GM23338 (cell line): ENCODE measurements at regions not wholly inside any gene's neighbourhood (a gene's known extent, or its start where the extent isn't known, plus 50 kb on each side); places are given as distances from the start of the nearest gene placed in this dataset.

Experiments
- ATAC-seq: fragments of 200-7000 bp; cut with Tn5 transposase; 3 replicates; pipeline ENCODE4 v1.9.1; 2020
- DNase-seq: peaks from one replicate; pipeline ENCODE4 v3.0.0-alpha.2; 2015; ENCODE audit warnings: low spot score
- H2AFZ ChIP-seq: fragments of 200-600 bp; sonication (generic); 2 replicates; pipeline ENCODE4 v1.8.0; 2016; ENCODE audit warnings: antibody characterized with exemption, mild to moderate bottlenecking, moderate library complexity
- H3F3A ChIP-seq: fragments of 200-600 bp; sonication (generic); replicated peaks from 2 replicates; pipeline ENCODE4 v1.8.0; 2017; ENCODE audit warnings: antibody characterized with exemption, mixed run types, low read depth
- H3K27ac ChIP-seq: fragments of 200-600 bp; sonication (generic); 2 replicates; pipeline ENCODE4 v1.6.1; 2016; ENCODE audit warnings: low read depth
- H3K27me3 ChIP-seq: fragments of 200-600 bp; sonication (generic); 2 replicates; pipeline ENCODE4 v1.8.0; 2016; ENCODE audit warnings: mild to moderate bottlenecking, mixed run types, moderate library complexity; ENCODE audit not compliant: insufficient read depth
- H3K36me3 ChIP-seq: fragments of 200-600 bp; sonication (generic); 2 replicates; pipeline ENCODE4 v1.8.0; 2016; ENCODE audit warnings: mild to moderate bottlenecking; ENCODE audit not compliant: insufficient read depth
- H3K4me1 ChIP-seq: fragments of 200-600 bp; sonication (generic); 2 replicates; pipeline ENCODE4 v1.8.0; 2016; ENCODE audit warnings: mild to moderate bottlenecking, moderate library complexity; ENCODE audit not compliant: insufficient read depth
- H3K4me2 ChIP-seq: fragments of 200-600 bp; sonication (generic); 2 replicates; pipeline ENCODE4 v1.7.1; 2017; ENCODE audit warnings: mixed run types
- H3K4me3 ChIP-seq: fragments of 200-600 bp; sonication (generic); 2 replicates; pipeline ENCODE4 v1.6.1; 2016; ENCODE audit warnings: mixed run types
- H3K79me2 ChIP-seq: fragments of 200-600 bp; sonication (generic); replicated peaks from 2 replicates; pipeline ENCODE4 v1.8.0; 2017; ENCODE audit warnings: mild to moderate bottlenecking; ENCODE audit not compliant: insufficient read depth
- H3K9me2 ChIP-seq: fragments of 200-600 bp; sonication (generic); 2 replicates; pipeline ENCODE4 v1.8.0; 2017; ENCODE audit not compliant: insufficient read depth
- H4K20me1 ChIP-seq: fragments of 200-600 bp; sonication (generic); replicated peaks from 2 replicates; pipeline ENCODE4 v1.8.0; 2017; ENCODE audit warnings: mild to moderate bottlenecking; ENCODE audit not compliant: insufficient read depth
- H3K27ac Mint-ChIP-seq: 2 replicates; pipeline ENCODE4 v1.8.0; 2020; ENCODE audit warnings: inconsistent platforms, mild to moderate bottlenecking, moderate library complexity, mixed read lengths
- H3K27me3 Mint-ChIP-seq: 3 replicates; pipeline ENCODE4 v1.8.0; 2022; ENCODE audit warnings: low read depth, mild to moderate bottlenecking, moderate library complexity, mixed read lengths, inconsistent platforms; ENCODE audit not compliant: insufficient read depth, poor library complexity
- H3K36me3 Mint-ChIP-seq: 3 replicates; pipeline ENCODE4 v1.8.0; 2021; ENCODE audit warnings: low read depth, mild to moderate bottlenecking, inconsistent platforms, moderate library complexity, mixed read lengths
- H3K4me1 Mint-ChIP-seq: 3 replicates; pipeline ENCODE4 v1.8.0; 2020; ENCODE audit warnings: mild to moderate bottlenecking, inconsistent platforms, mixed read lengths
- H3K4me3 Mint-ChIP-seq: 3 replicates; pipeline ENCODE4 v1.8.0; 2021; ENCODE audit warnings: moderate library complexity, mild to moderate bottlenecking, inconsistent platforms, mixed read lengths
- H3K9me3 Mint-ChIP-seq: 3 replicates; pipeline ENCODE4 v1.8.0; 2020; ENCODE audit warnings: moderate library complexity, mild to moderate bottlenecking, inconsistent platforms, mixed read lengths
- EZH2phosphoT487 ChIP-seq: fragments of 200-600 bp; sonication (generic); IDR thresholded peaks from one replicate; pipeline ENCODE4 v1.8.1; 2018; ENCODE audit warnings: antibody characterized with exemption; ENCODE audit not compliant: unreplicated experiment
- JUNB ChIP-seq: IDR thresholded peaks from one replicate; pipeline ENCODE4 v1.6.1; 2016; ENCODE audit warnings: antibody characterized with exemption; ENCODE audit not compliant: unreplicated experiment
- NANOG ChIP-seq: IDR thresholded peaks from 2 replicates; pipeline ENCODE4 v1.6.1; 2016; ENCODE audit warnings: antibody characterized with exemption, borderline replicate concordance
- POLR2AphosphoS5 ChIP-seq: IDR thresholded peaks from 2 replicates; pipeline ENCODE4 v1.6.1; 2016; ENCODE audit warnings: antibody characterized with exemption, low read depth
- STAT1 ChIP-seq: IDR thresholded peaks from one replicate; pipeline ENCODE4 v1.6.1; 2016; ENCODE audit warnings: antibody characterized with exemption; ENCODE audit not compliant: unreplicated experiment
- ZNF114 ChIP-seq: fragments of 250-450 bp; sonication (Bioruptor Pico); IDR thresholded peaks from 2 replicates; pipeline ENCODE4 v1.5.0; 2020; ENCODE audit warnings: mild to moderate bottlenecking, moderate library complexity
- ZNF331 ChIP-seq: fragments of 250-450 bp; sonication (Bioruptor Pico); IDR thresholded peaks from 2 replicates; pipeline ENCODE4 v1.5.0; 2020; ENCODE audit warnings: low read depth, mild to moderate bottlenecking, moderate library complexity
- ZNF462 ChIP-seq: fragments of 250-450 bp; sonication (Bioruptor Pico); IDR thresholded peaks from 2 replicates; pipeline ENCODE4 v1.5.0; 2020; ENCODE audit warnings: mild to moderate bottlenecking, moderate library complexity
- TF ChIP-seq, protein P1 (sequence below), 2 experiments: fragments of 200-600 bp in 1 of 2; sonication (generic) in 1 of 2; conservative IDR thresholded peaks; 2 replicates each; pipeline versions ENCODE4 v1.5.1 to v1.6.1; 2016 to 2017; ENCODE audit warnings: antibody characterized with exemption in 2 of 2, low read depth in 2 of 2, mild to moderate bottlenecking in 2 of 2, moderate library complexity in 1 of 2
- TF ChIP-seq, protein P2 (sequence below): IDR thresholded peaks from one replicate; pipeline ENCODE4 v1.6.1; 2018; ENCODE audit warnings: antibody characterized with exemption; ENCODE audit not compliant: unreplicated experiment

DNA sequence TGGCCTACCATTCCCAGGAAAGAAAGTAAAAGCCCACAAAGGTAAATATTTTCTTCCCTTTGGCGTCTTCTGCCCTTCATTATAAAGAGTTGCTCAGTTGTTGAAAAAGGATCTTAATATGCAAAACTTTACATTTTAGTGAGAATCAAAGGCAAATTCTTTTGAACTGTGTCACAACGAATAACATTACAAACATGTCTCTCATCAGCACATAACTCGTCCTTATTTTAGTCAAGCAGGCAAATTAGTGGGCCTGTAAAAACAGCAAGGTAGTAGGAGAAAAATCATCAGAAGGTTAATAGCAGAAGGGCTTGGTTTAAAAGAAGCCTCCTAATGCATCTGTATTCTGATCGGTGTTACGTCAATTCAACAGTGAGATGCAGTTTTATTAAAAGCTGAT lies 647.3 kb upstream of the DIPK2B start:
- Histone ChIP-seq H3K79me2 (peaks cover 81% of the 10 kb centered on the region), H3K4me2 (no peak overlapping the region), H2AFZ (no peak overlapping the region), H3K4me1 (peaks cover 5% of the 10 kb centered on the region; the same call in 1 of the 2 replicates), H3K36me3 (peaks cover 15% of the 10 kb centered on the region), H3K27me3 (no peaks in the 10 kb centered on the region), H4K20me1 (peaks cover 8% of the 10 kb centered on the region), H3K27ac (peak overlapping the region; percentile 29; the same call in 1 of the 2 replicates), H3K9me2 (no peaks in the 10 kb centered on the region), H3F3A (no peaks in the 10 kb centered on the region), H3K4me3 (no peak overlapping the region)
- Mint-ChIP-seq H3K36me3 (peaks cover 71% of the 10 kb centered on the region), H3K27ac (no peak overlapping the region), H3K4me1 (peaks cover 30% of the 10 kb centered on the region), H3K27me3 (no peaks in the 10 kb centered on the region), H3K4me3 (peak overlapping the region; percentile 59), H3K9me3 (0 out of 3 replicates have a peak, but pooled peaks cover 2% of the 10 kb centered on the region)
- DNase-seq (no peak), ATAC-seq (no peak)
- no peak for TF ChIP-seq STAT1
- TF ChIP-seq JUNB, result no peak

- H3K36me3 Mint-ChIP-seq, result peaks cover 86% of the 10 kb centered on the region
- Histone ChIP-seq H3F3A (no peaks in the 10 kb centered on the region), H3K36me3 (peaks cover 15% of the 10 kb centered on the region), H3K79me2 (peaks cover 97% of the 10 kb centered on the region), H3K4me1 (no peaks in the 10 kb centered on the region; the same call in 1 of the 2 replicates), H3K27me3 (no peaks in the 10 kb centered on the region), H4K20me1 (peaks cover 8% of the 10 kb centered on the region), H3K4me3 (no peak overlapping the region), H3K4me2 (no peak overlapping the region), H2AFZ (no peak overlapping the region), H3K9me2 (no peaks in the 10 kb centered on the region), H3K27ac (no peak overlapping the region)
- no peak for ATAC-seq
- H3K9me3 Mint-ChIP-seq, result 0 out of 3 replicates have a peak, but pooled peaks cover 2% of the 10 kb centered on the region
- no peak for DNase-seq
- no peak overlapping the region for H3K4me3 Mint-ChIP-seq
- no peak overlapping the region for H3K27ac Mint-ChIP-seq
- no peaks in the 10 kb centered on the region for H3K27me3 Mint-ChIP-seq
- H3K4me1 Mint-ChIP-seq, result peaks cover 35% of the 10 kb centered on the region
- no peak for TF ChIP-seq STAT1
- TF ChIP-seq ZNF331 (CRISPR knock-in tag), result no peak
- no peak for TF ChIP-seq ZNF114 (CRISPR knock-in tag)
- no peak for TF ChIP-seq EZH2phosphoT487
- TF ChIP-seq POLR2AphosphoS5, result no peak
- TF ChIP-seq ZNF462, result no peak
- TF ChIP-seq, protein P1, sequence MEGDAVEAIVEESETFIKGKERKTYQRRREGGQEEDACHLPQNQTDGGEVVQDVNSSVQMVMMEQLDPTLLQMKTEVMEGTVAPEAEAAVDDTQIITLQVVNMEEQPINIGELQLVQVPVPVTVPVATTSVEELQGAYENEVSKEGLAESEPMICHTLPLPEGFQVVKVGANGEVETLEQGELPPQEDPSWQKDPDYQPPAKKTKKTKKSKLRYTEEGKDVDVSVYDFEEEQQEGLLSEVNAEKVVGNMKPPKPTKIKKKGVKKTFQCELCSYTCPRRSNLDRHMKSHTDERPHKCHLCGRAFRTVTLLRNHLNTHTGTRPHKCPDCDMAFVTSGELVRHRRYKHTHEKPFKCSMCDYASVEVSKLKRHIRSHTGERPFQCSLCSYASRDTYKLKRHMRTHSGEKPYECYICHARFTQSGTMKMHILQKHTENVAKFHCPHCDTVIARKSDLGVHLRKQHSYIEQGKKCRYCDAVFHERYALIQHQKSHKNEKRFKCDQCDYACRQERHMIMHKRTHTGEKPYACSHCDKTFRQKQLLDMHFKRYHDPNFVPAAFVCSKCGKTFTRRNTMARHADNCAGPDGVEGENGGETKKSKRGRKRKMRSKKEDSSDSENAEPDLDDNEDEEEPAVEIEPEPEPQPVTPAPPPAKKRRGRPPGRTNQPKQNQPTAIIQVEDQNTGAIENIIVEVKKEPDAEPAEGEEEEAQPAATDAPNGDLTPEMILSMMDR (conservative IDR thresholded peaks at IDR 0.05; ENCODE audit: low read depth in 2 of 2), result no peak
- TF ChIP-seq NANOG, result no peak
- TF ChIP-seq, protein P2, sequence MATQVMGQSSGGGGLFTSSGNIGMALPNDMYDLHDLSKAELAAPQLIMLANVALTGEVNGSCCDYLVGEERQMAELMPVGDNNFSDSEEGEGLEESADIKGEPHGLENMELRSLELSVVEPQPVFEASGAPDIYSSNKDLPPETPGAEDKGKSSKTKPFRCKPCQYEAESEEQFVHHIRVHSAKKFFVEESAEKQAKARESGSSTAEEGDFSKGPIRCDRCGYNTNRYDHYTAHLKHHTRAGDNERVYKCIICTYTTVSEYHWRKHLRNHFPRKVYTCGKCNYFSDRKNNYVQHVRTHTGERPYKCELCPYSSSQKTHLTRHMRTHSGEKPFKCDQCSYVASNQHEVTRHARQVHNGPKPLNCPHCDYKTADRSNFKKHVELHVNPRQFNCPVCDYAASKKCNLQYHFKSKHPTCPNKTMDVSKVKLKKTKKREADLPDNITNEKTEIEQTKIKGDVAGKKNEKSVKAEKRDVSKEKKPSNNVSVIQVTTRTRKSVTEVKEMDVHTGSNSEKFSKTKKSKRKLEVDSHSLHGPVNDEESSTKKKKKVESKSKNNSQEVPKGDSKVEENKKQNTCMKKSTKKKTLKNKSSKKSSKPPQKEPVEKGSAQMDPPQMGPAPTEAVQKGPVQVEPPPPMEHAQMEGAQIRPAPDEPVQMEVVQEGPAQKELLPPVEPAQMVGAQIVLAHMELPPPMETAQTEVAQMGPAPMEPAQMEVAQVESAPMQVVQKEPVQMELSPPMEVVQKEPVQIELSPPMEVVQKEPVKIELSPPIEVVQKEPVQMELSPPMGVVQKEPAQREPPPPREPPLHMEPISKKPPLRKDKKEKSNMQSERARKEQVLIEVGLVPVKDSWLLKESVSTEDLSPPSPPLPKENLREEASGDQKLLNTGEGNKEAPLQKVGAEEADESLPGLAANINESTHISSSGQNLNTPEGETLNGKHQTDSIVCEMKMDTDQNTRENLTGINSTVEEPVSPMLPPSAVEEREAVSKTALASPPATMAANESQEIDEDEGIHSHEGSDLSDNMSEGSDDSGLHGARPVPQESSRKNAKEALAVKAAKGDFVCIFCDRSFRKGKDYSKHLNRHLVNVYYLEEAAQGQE, result no peak
Observed at GRCh38 chrX:45846328-45846727, 645.7 kb upstream of the DIPK2B start.
